ENCODE measurements at regions not wholly inside any gene's neighbourhood (a gene's known extent, or its start where the extent isn't known, plus 50 kb on each side); places are given as distances from the start of the nearest gene placed in this dataset.

DNA sequence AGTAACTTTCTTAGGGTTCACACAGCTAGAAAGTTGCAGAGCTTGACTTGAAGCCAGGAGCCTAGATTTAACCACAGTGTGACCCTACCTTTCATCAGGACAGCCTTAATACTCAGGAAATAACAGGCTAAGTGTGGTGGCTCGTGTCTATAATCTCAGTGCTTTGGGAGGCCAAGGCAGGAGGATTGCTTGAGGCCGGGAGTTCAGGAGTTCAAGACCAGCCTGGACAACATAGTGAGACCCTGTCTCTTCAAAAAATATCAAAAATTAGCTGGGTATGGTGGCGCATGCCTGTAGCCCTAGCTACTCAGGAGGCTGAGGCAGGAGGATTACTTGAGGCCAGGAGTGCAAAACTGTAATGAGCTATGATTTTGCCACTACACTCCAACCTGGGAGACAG is 681.1 kb downstream of the MAT2B start:
- Histone ChIP-seq H3K9ac (ENCODE audit: low read length) (no peak overlapping the region), H4K20me1 (ENCODE audit: low read depth, low read length) (no peaks in the 10 kb centered on the region), H3K9me3 (ENCODE audit: insufficient read depth, low read length) (no peaks in the 10 kb centered on the region), H2AFZ (ENCODE audit: low read depth, low read length, severe bottlenecking) (no peak overlapping the region), H3K4me2 (ENCODE audit: low read depth, low read length, poor library complexity, severe bottlenecking) (no peak overlapping the region), H3K9me2 (replicated peaks; ENCODE audit: insufficient read depth, low read length) (no peaks in the 10 kb centered on the region), H3K79me2 (ENCODE audit: insufficient read depth, low read length) (no peaks in the 10 kb centered on the region), H3F3A (ENCODE audit: insufficient read depth) (no peaks in the 10 kb centered on the region), H3K27ac (ENCODE audit: low read depth, low read length) (no peak overlapping the region), H3K27me3 (ENCODE audit: low read length) (no peaks in the 10 kb centered on the region), H3K36me3 (ENCODE audit: low read length) (no peaks in the 10 kb centered on the region), H3K4me3 (ENCODE audit: insufficient read depth, low read length, poor library complexity, severe bottlenecking) (no peak overlapping the region)
- TF ChIP-seq, protein P1, sequence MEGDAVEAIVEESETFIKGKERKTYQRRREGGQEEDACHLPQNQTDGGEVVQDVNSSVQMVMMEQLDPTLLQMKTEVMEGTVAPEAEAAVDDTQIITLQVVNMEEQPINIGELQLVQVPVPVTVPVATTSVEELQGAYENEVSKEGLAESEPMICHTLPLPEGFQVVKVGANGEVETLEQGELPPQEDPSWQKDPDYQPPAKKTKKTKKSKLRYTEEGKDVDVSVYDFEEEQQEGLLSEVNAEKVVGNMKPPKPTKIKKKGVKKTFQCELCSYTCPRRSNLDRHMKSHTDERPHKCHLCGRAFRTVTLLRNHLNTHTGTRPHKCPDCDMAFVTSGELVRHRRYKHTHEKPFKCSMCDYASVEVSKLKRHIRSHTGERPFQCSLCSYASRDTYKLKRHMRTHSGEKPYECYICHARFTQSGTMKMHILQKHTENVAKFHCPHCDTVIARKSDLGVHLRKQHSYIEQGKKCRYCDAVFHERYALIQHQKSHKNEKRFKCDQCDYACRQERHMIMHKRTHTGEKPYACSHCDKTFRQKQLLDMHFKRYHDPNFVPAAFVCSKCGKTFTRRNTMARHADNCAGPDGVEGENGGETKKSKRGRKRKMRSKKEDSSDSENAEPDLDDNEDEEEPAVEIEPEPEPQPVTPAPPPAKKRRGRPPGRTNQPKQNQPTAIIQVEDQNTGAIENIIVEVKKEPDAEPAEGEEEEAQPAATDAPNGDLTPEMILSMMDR (IDR thresholded peaks at IDR 0.05; ENCODE audit: insufficient read depth, low read length, poor library complexity, severe bottlenecking): no peak
- TF ChIP-seq EZH2phosphoT487 (conservative IDR thresholded peaks at IDR 0.05; ENCODE audit: low read length): no peak

DNA sequence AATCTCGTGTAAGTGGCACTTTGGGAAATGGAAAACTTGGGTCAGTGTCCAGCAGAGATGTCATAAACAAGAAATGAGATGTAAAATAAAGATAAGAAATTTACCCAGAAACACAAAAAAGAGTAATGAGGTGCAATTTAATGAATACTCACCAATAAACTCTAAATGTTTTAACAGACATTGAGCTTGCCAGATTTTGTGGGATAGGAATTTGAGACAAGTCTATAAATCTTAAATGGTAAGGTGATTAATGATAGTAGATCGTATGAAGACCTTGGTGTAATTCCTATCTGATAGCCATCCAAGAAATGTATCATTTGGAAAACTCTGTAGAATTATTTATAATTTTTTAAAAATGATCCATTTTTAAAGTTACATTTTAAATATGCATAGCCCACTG is 682.4 kb downstream of the MAT2B start:
- Histone ChIP-seq H3K9me2 (replicated peaks; ENCODE audit: insufficient read depth, low read length) (no peaks in the 10 kb centered on the region), H3K9ac (ENCODE audit: low read length) (no peak overlapping the region), H3K27me3 (ENCODE audit: low read length) (no peaks in the 10 kb centered on the region), H3K4me3 (ENCODE audit: insufficient read depth, low read length, poor library complexity, severe bottlenecking) (no peak overlapping the region), H3F3A (ENCODE audit: insufficient read depth) (no peaks in the 10 kb centered on the region), H3K27ac (ENCODE audit: low read depth, low read length) (no peak overlapping the region), H3K79me2 (ENCODE audit: insufficient read depth, low read length) (no peaks in the 10 kb centered on the region), H3K4me2 (ENCODE audit: low read depth, low read length, poor library complexity, severe bottlenecking) (no peak overlapping the region), H3K36me3 (ENCODE audit: low read length) (no peaks in the 10 kb centered on the region), H4K20me1 (ENCODE audit: low read depth, low read length) (no peaks in the 10 kb centered on the region), H3K9me3 (ENCODE audit: insufficient read depth, low read length) (no peaks in the 10 kb centered on the region), H2AFZ (ENCODE audit: low read depth, low read length, severe bottlenecking) (no peak overlapping the region)
- TF ChIP-seq EZH2phosphoT487 (conservative IDR thresholded peaks at IDR 0.05; ENCODE audit: low read length): no peak
- TF ChIP-seq, protein P1 (IDR thresholded peaks at IDR 0.05; ENCODE audit: insufficient read depth, low read length, poor library complexity, severe bottlenecking): no peak

DNA sequence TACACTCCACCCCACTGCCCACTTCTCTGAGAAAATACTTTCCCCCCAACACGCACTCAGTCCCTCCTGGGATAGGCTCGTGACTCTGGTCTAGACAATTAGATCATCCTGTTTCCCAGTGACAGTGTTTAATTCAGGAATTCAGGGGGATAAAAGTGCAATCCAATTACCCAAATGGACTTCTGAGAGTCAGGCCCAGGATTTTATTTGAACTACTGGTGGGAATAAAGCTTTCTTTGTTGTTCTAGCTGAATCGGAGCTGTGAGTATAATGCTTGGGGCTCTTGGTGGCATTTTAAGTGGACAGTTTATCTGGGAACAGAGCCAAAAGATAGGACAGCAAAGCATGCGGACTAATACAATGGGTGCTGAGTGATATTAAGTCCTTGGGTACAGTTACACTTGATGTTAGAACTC is 683.3 kb downstream of the MAT2B start:
- H3F3A ChIP-seq (ENCODE audit: insufficient read depth): no peaks in the 10 kb centered on the region
- H3K79me2 ChIP-seq (ENCODE audit: insufficient read depth, low read length): no peaks in the 10 kb centered on the region
- TF ChIP-seq EZH2phosphoT487 (conservative IDR thresholded peaks at IDR 0.05; ENCODE audit: low read length): no peak
- TF ChIP-seq, protein P1 (IDR thresholded peaks at IDR 0.05; ENCODE audit: insufficient read depth, low read length, poor library complexity, severe bottlenecking): no peak
- H3K36me3 ChIP-seq (ENCODE audit: low read length): no peaks in the 10 kb centered on the region
- no peak overlapping the region for H3K4me3 ChIP-seq (ENCODE audit: insufficient read depth, low read length, poor library complexity, severe bottlenecking)
- no peak overlapping the region for H3K9ac ChIP-seq (ENCODE audit: low read length)
- no peaks in the 10 kb centered on the region for H3K27me3 ChIP-seq (ENCODE audit: low read length)
- H3K9me3 ChIP-seq (ENCODE audit: insufficient read depth, low read length): no peaks in the 10 kb centered on the region
- H4K20me1 ChIP-seq (ENCODE audit: low read depth, low read length): no peaks in the 10 kb centered on the region
- no peak overlapping the region for H3K27ac ChIP-seq (ENCODE audit: low read depth, low read length)
- no peaks in the 10 kb centered on the region for H3K9me2 ChIP-seq (replicated peaks; ENCODE audit: insufficient read depth, low read length)
- no peak overlapping the region for H2AFZ ChIP-seq (ENCODE audit: low read depth, low read length, severe bottlenecking)
- H3K4me2 ChIP-seq (ENCODE audit: low read depth, low read length, poor library complexity, severe bottlenecking): no peak overlapping the region

Measured in SU-DHL-6 (cell line).